Astrocyte (in vitro differentiated cells and primary cell): ENCODE measurements at regions not wholly inside any gene's neighbourhood (a gene's known extent, or its start where the extent isn't known, plus 50 kb on each side); places are given as distances from the start of the nearest gene placed in this dataset.

Source experiments
- DNase-seq: peaks from one replicate; pipeline ENCODE4 v3.0.0-alpha.2; 2010; ENCODE audit warnings: low read depth
- FAIRE-seq: peaks from 2 replicates; lab custom pipeline; 2011; peaks lifted over from hg19 to GRCh38; lab: Jason Lieb, UNC
- H2AFZ ChIP-seq: 2 replicates; pipeline ENCODE4 v1.6.0; 2012; ENCODE audit warnings: low read depth, low read length, inconsistent platforms
- H3K27ac ChIP-seq: 2 replicates; pipeline ENCODE4 v1.5.1; 2011; ENCODE audit warnings: low read depth, low read length, inconsistent platforms
- H3K27me3 ChIP-seq: 2 replicates; pipeline ENCODE4 v1.6.0; 2011; ENCODE audit warnings: low read length, inconsistent platforms; ENCODE audit not compliant: insufficient read depth
- H3K36me3 ChIP-seq: 2 replicates; pipeline ENCODE4 v1.5.1; 2011; ENCODE audit warnings: low read length, inconsistent platforms; ENCODE audit not compliant: insufficient read depth
- H3K4me1 ChIP-seq: 2 replicates; pipeline ENCODE4 v1.5.1; 2011; ENCODE audit warnings: low read length, inconsistent platforms; ENCODE audit not compliant: insufficient read depth
- H3K4me2 ChIP-seq: 2 replicates; pipeline ENCODE4 v1.6.0; 2012; ENCODE audit warnings: low read length, inconsistent platforms
- H3K4me3 ChIP-seq: 2 replicates; pipeline ENCODE4 v1.5.1; 2011; ENCODE audit warnings: low read depth, mild to moderate bottlenecking, low read length, inconsistent platforms; ENCODE audit not compliant: insufficient read depth
- H3K79me2 ChIP-seq: 2 replicates; pipeline ENCODE4 v1.6.0; 2012; ENCODE audit warnings: mild to moderate bottlenecking, low read length, inconsistent platforms; ENCODE audit not compliant: insufficient read depth
- H3K9ac ChIP-seq: 2 replicates; pipeline ENCODE4 v1.6.0; 2012; ENCODE audit warnings: mild to moderate bottlenecking, low read length, inconsistent platforms
- H3K9me3 ChIP-seq: 2 replicates; pipeline ENCODE4 v1.5.1; 2012; ENCODE audit warnings: low read depth, mild to moderate bottlenecking, low read length, inconsistent platforms; ENCODE audit not compliant: insufficient read depth
- H4K20me1 ChIP-seq: 2 replicates; pipeline ENCODE4 v1.6.0; 2012; ENCODE audit warnings: low read length, inconsistent platforms; ENCODE audit not compliant: insufficient read depth
- H3K27ac Mint-ChIP-seq: one replicate; pipeline ENCODE4 v1.8.0; 2021; ENCODE audit warnings: mild to moderate bottlenecking, mixed read lengths; ENCODE audit not compliant: unreplicated experiment
- H3K27me3 Mint-ChIP-seq: one replicate; pipeline ENCODE4 v1.8.0; 2021; ENCODE audit warnings: low read depth, mixed read lengths; ENCODE audit not compliant: unreplicated experiment
- H3K36me3 Mint-ChIP-seq: one replicate; pipeline ENCODE4 v1.8.0; 2021; ENCODE audit warnings: low read depth, mixed read lengths; ENCODE audit not compliant: unreplicated experiment
- H3K4me1 Mint-ChIP-seq: one replicate; pipeline ENCODE4 v1.8.0; 2021; ENCODE audit warnings: low read depth, mixed read lengths; ENCODE audit not compliant: unreplicated experiment
- H3K4me3 Mint-ChIP-seq: one replicate; pipeline ENCODE4 v1.8.0; 2021; ENCODE audit warnings: mild to moderate bottlenecking, moderate library complexity, mixed read lengths; ENCODE audit not compliant: unreplicated experiment
- H3K9me3 Mint-ChIP-seq: one replicate; pipeline ENCODE4 v1.8.0; 2021; ENCODE audit warnings: mild to moderate bottlenecking, mixed read lengths; ENCODE audit not compliant: unreplicated experiment
- EZH2 ChIP-seq: IDR thresholded peaks from 2 replicates; pipeline ENCODE4 v1.6.1; 2012; ENCODE audit warnings: mild to moderate bottlenecking, low read length, inconsistent platforms; ENCODE audit not compliant: insufficient read depth
- TF ChIP-seq, protein P1 (sequence below): IDR thresholded peaks from 2 replicates; pipeline ENCODE4 v1.5.1; 2011; ENCODE audit warnings: low read depth, mild to moderate bottlenecking, inconsistent platforms, low read length, moderate library complexity; ENCODE audit not compliant: insufficient read depth

DNA sequence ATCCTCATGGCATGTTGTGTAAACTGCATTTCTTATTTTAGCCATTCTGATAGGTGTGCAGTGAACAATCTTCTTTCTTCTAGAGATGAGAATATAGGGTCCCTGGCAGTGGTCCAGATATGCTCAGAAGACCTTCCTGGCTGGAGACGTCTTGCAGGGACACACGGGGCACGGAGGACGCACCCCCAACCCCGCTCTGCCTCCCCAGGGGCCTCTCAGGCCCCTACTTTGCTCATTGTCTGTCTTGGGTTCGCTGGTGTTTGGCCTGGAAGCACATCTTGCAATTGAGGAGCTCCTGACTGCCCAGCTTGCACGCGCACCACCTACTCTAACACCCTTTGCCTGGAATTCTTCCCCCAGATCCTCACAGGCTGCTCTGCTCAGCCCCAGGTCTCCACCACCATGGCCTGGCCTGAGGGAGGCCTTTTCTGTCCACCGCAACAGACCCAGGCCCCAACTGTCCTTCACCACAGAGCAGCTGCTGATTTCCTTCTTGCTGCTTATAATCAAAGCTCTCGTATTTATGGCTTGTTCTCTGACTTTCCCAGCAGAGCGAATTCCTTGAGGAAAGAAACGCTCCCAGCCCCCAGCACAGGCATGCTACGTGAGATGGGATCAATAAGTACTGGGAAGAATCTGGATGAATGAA is 295.9 kb upstream of the HDAC4 start:
- Mint-ChIP-seq H3K27ac (no peak overlapping the region), H3K4me1 (no peaks in the 10 kb centered on the region), H3K36me3 (no peaks in the 10 kb centered on the region), H3K9me3 (no peaks in the 10 kb centered on the region), H3K4me3 (no peak overlapping the region), H3K27me3 (peaks cover 20% of the 10 kb centered on the region)
- Histone ChIP-seq H2AFZ (no peak overlapping the region), H3K79me2 (no peaks in the 10 kb centered on the region), H3K36me3 (no peaks in the 10 kb centered on the region), H3K27ac (no peak overlapping the region), H4K20me1 (no peaks in the 10 kb centered on the region), H3K4me1 (no peaks in the 10 kb centered on the region), H3K9me3 (no peaks in the 10 kb centered on the region), H3K9ac (no peak overlapping the region), H3K4me2 (no peak overlapping the region), H3K4me3 (no peak overlapping the region), H3K27me3 (no peaks in the 10 kb centered on the region)
- FAIRE-seq (no peak), DNase-seq (no peak)
- TF ChIP-seq, protein P1, sequence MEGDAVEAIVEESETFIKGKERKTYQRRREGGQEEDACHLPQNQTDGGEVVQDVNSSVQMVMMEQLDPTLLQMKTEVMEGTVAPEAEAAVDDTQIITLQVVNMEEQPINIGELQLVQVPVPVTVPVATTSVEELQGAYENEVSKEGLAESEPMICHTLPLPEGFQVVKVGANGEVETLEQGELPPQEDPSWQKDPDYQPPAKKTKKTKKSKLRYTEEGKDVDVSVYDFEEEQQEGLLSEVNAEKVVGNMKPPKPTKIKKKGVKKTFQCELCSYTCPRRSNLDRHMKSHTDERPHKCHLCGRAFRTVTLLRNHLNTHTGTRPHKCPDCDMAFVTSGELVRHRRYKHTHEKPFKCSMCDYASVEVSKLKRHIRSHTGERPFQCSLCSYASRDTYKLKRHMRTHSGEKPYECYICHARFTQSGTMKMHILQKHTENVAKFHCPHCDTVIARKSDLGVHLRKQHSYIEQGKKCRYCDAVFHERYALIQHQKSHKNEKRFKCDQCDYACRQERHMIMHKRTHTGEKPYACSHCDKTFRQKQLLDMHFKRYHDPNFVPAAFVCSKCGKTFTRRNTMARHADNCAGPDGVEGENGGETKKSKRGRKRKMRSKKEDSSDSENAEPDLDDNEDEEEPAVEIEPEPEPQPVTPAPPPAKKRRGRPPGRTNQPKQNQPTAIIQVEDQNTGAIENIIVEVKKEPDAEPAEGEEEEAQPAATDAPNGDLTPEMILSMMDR: no peak
- no peak for TF ChIP-seq EZH2

DNA sequence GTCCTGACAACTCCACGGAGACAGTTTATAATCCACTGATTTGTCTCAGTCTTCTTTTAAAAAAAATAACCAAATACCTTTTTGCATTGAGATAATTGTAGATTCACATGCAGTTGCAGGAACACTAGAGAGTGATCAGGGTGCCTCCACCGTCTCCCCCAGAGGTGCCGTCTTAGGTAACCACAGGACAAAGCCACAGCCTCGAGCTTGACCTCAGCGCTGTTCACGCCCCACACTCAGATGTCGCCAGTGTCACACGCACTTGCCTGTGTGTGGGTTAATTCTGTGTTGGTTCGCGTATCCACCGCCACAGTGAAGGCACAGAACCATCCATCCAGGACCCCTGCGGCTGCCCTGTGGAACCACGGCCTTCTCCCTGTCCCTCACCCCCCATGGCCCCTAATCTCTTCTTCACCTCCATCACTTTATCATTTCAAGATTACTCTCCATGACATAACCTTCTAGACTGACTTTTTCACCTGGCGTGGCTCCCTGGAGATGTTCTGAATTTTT is 295.0 kb upstream of the HDAC4 start:
- H3K27ac ChIP-seq: no peak overlapping the region
- H3K4me2 ChIP-seq: no peak overlapping the region
- H3K79me2 ChIP-seq: no peaks in the 10 kb centered on the region
- H3K36me3 ChIP-seq: no peaks in the 10 kb centered on the region
- no peak for DNase-seq
- no peak overlapping the region for H3K4me3 ChIP-seq
- Mint-ChIP-seq H3K4me1 (no peaks in the 10 kb centered on the region), H3K27ac (no peak overlapping the region), H3K9me3 (no peaks in the 10 kb centered on the region), H3K36me3 (no peaks in the 10 kb centered on the region), H3K27me3 (peaks cover 20% of the 10 kb centered on the region), H3K4me3 (no peak overlapping the region)
- no peaks in the 10 kb centered on the region for H3K9me3 ChIP-seq
- H3K4me1 ChIP-seq: no peaks in the 10 kb centered on the region
- TF ChIP-seq EZH2: no peak
- TF ChIP-seq, protein P1: no peak
- H4K20me1 ChIP-seq: no peaks in the 10 kb centered on the region
- H3K27me3 ChIP-seq: no peaks in the 10 kb centered on the region
- no peak overlapping the region for H2AFZ ChIP-seq
- FAIRE-seq: no peak
- no peak overlapping the region for H3K9ac ChIP-seq

DNA sequence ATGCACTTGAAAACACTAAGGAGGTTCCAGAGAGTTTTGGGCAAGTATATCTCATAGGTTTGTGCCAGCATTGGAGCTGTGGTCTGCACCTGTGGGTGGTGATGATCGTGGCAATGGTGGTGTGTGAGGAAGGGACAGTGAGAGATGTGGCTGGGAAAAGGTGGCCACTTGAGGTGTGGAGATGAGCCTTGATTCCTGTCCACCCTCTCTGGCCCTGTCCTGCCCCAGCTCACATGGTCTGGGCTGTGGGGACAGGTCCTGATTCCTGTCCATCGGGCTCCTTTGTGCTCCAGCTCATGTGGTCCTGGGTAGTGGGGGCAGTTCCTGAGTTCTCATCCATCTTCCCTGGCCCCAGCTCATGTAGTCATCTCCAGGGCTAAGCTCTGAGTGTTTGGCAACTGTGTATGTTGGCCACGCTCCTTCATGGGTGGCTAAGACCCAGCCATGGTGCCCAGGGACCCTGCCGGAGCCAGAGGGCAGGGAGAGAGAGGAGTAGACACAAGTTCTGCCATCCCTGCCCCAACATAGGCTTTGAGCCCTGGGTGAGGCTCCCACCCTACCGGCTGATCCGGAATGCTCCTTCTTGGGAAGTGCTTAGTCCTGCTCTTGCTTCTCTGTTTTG is 294.4 kb upstream of the HDAC4 start:
- no peak for DNase-seq
- no peaks in the 10 kb centered on the region for H3K9me3 ChIP-seq
- H3K79me2 ChIP-seq: no peaks in the 10 kb centered on the region
- H3K27ac Mint-ChIP-seq: no peak overlapping the region
- no peaks in the 10 kb centered on the region for H3K4me1 Mint-ChIP-seq
- no peak overlapping the region for H3K9ac ChIP-seq
- H3K4me3 Mint-ChIP-seq: no peak overlapping the region
- no peak overlapping the region for H3K27ac ChIP-seq
- no peaks in the 10 kb centered on the region for H3K36me3 Mint-ChIP-seq
- no peak overlapping the region for H2AFZ ChIP-seq
- H3K4me2 ChIP-seq: no peak overlapping the region
- H3K4me1 ChIP-seq: no peaks in the 10 kb centered on the region
- H3K36me3 ChIP-seq: no peaks in the 10 kb centered on the region
- peaks cover 21% of the 10 kb centered on the region for H3K27me3 Mint-ChIP-seq
- no peak overlapping the region for H3K4me3 ChIP-seq
- FAIRE-seq: no peak
- H4K20me1 ChIP-seq: no peaks in the 10 kb centered on the region
- no peaks in the 10 kb centered on the region for H3K27me3 ChIP-seq
- TF ChIP-seq, protein P1: no peak
- no peak for TF ChIP-seq EZH2
- no peaks in the 10 kb centered on the region for H3K9me3 Mint-ChIP-seq
